ENCODE measurements at regions not wholly inside any gene's neighbourhood (a gene's known extent, or its start where the extent isn't known, plus 50 kb on each side); places are given as distances from the start of the nearest gene placed in this dataset.

DNA sequence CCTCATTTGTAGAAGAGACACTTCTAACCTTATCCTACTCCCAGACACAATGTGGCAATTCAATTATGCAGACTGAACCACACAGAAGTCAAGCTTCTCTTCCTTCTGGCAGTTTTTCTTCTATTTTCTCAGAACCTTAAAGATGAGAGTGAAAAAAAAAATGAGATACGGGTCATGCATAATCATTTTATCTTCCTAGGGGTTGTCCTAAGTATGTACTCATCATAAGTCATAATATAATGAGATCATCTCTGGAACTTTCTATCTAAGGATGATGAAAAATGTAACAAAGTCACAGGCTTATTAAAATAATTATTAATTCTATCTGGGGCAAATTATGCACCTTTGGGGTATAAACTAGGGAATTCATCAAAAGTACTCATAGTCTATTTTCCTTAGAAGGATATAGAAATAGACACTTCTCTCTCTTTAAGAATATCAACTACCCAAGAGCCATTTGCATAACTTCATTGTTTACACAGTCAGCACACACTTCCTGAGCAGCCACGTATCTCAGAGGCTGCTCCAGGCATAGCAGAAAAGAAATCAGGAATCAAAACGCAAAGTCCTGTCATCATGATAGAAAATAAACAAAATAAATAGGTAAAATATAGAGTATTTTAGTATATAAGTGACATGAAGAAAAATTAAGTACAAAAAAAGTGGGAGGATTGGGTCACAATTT is 345.9 kb upstream of the SPHKAP start:
- TF ChIP-seq, protein P1, sequence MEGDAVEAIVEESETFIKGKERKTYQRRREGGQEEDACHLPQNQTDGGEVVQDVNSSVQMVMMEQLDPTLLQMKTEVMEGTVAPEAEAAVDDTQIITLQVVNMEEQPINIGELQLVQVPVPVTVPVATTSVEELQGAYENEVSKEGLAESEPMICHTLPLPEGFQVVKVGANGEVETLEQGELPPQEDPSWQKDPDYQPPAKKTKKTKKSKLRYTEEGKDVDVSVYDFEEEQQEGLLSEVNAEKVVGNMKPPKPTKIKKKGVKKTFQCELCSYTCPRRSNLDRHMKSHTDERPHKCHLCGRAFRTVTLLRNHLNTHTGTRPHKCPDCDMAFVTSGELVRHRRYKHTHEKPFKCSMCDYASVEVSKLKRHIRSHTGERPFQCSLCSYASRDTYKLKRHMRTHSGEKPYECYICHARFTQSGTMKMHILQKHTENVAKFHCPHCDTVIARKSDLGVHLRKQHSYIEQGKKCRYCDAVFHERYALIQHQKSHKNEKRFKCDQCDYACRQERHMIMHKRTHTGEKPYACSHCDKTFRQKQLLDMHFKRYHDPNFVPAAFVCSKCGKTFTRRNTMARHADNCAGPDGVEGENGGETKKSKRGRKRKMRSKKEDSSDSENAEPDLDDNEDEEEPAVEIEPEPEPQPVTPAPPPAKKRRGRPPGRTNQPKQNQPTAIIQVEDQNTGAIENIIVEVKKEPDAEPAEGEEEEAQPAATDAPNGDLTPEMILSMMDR (IDR thresholded peaks at IDR 0.05; ENCODE audit: insufficient read depth, low read length, poor library complexity, severe bottlenecking): no peak
- no peak for TF ChIP-seq EZH2phosphoT487 (conservative IDR thresholded peaks at IDR 0.05; ENCODE audit: low read length)
